ENCODE measurements at regions not wholly inside any gene's neighbourhood (a gene's known extent, or its start where the extent isn't known, plus 50 kb on each side); places are given as distances from the start of the nearest gene placed in this dataset.
A peak's percentile ranks its signal among the peaks of the same experiment; 100 is the strongest.

GRCh38 chr13:95484052-95484451 lies 68.5 kb upstream of the CLDN10 start:
- TF ChIP-seq, protein P1, sequence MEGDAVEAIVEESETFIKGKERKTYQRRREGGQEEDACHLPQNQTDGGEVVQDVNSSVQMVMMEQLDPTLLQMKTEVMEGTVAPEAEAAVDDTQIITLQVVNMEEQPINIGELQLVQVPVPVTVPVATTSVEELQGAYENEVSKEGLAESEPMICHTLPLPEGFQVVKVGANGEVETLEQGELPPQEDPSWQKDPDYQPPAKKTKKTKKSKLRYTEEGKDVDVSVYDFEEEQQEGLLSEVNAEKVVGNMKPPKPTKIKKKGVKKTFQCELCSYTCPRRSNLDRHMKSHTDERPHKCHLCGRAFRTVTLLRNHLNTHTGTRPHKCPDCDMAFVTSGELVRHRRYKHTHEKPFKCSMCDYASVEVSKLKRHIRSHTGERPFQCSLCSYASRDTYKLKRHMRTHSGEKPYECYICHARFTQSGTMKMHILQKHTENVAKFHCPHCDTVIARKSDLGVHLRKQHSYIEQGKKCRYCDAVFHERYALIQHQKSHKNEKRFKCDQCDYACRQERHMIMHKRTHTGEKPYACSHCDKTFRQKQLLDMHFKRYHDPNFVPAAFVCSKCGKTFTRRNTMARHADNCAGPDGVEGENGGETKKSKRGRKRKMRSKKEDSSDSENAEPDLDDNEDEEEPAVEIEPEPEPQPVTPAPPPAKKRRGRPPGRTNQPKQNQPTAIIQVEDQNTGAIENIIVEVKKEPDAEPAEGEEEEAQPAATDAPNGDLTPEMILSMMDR (IDR thresholded peaks at IDR 0.05), result no peak
- Histone ChIP-seq H3K9me3 (no peaks in the 10 kb centered on the region), H3K4me1 (ENCODE audit: control insufficient read depth in 1 of 2, insufficient read depth in 1 of 2, low read depth in 1 of 2, low read length in 1 of 2) (peaks cover 4 to 15% of the 10 kb centered on the region in 2 experiments), H3K27me3 (no peaks in the 10 kb centered on the region), H3K36me3 (no peaks in the 10 kb centered on the region), H3K27ac (no peak overlapping the region), H3K4me3 (ENCODE audit: low read depth in 1 of 2, low read length in 1 of 2) (no peak overlapping the region)

- TF ChIP-seq, protein P1 (IDR thresholded peaks at IDR 0.05), result no peak
- H3K27me3 ChIP-seq, result no peaks in the 10 kb centered on the region
- H3K36me3 ChIP-seq, result no peaks in the 10 kb centered on the region
- H3K9me3 ChIP-seq, result no peaks in the 10 kb centered on the region
- no peak overlapping the region for H3K4me3 ChIP-seq (ENCODE audit: low read depth in 1 of 2, low read length in 1 of 2)
- H3K4me1 ChIP-seq (ENCODE audit: control insufficient read depth in 1 of 2, insufficient read depth in 1 of 2, low read depth in 1 of 2, low read length in 1 of 2), result peaks cover 3 to 6% of the 10 kb centered on the region in 2 experiments
- H3K27ac ChIP-seq, result no peak overlapping the region
These were observed 67.4 kb upstream of the CLDN10 start for GRCh38 chr13:95485045-95485517.

GRCh38 chr13:95485518-95486144 lies 66.9 kb upstream of the CLDN10 start:
- no peaks in the 10 kb centered on the region for H3K9me3 ChIP-seq
- no peaks in the 10 kb centered on the region for H3K27me3 ChIP-seq
- TF ChIP-seq, protein P1 (IDR thresholded peaks at IDR 0.05), result no peak
- H3K36me3 ChIP-seq, result no peaks in the 10 kb centered on the region
- no peak overlapping the region for H3K4me3 ChIP-seq (ENCODE audit: low read depth in 1 of 2, low read length in 1 of 2)
- peaks cover 0 to under 1% of the 10 kb centered on the region in 2 experiments for H3K4me1 ChIP-seq (ENCODE audit: control insufficient read depth in 1 of 2, insufficient read depth in 1 of 2, low read depth in 1 of 2, low read length in 1 of 2)
- no peak overlapping the region for H3K27ac ChIP-seq

DNA sequence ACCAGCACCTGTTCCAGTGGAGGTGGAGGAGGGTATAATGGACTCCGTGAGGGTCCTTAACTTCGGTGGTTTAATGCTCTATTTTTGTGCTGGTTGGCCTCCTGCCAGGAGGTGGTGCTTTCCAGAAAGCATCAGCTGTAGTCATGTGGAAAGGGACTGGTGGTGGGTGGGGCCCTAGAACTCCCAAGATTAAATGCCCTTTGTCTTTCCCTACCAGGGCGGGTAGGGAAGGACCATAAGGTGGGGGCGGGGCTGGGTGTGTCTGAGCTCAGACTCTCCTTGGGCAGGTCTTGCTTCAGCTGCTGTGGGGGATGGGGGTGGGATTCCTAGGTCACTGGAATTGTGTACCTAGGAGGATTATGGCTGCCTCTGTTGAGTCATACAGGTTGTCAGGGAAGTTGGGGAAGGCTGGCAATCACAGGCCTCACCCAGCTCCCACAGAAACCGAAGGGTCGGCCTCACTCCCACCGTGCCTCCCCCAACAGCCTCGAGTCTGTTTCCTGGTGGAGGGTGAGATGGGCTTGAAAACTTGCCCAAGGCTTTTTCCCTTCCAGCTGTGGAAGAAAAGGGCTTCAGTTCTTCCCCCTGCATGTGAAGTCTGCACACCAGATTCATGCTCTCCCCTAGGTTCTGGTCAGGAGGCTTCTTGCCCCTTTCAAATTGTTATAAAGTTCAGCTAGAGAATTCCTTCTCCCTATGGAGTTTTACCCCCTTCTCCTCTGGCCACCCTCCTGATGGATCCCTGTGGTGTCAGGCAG lies 60.3 kb upstream of the CLDN10 start:
- Histone ChIP-seq H3K27me3 (no peaks in the 10 kb centered on the region), H3K4me3 (ENCODE audit: low read depth in 1 of 2, low read length in 1 of 2) (no peak overlapping the region), H3K4me1 (ENCODE audit: control insufficient read depth in 1 of 2, insufficient read depth in 1 of 2, low read depth in 1 of 2, low read length in 1 of 2) (peaks cover under 1 to 1% of the 10 kb centered on the region in 2 experiments), H3K9me3 (no peaks in the 10 kb centered on the region), H3K27ac (no peak overlapping the region), H3K36me3 (no peaks in the 10 kb centered on the region)
- TF ChIP-seq, protein P1 (IDR thresholded peaks at IDR 0.05), result no peak

DNA sequence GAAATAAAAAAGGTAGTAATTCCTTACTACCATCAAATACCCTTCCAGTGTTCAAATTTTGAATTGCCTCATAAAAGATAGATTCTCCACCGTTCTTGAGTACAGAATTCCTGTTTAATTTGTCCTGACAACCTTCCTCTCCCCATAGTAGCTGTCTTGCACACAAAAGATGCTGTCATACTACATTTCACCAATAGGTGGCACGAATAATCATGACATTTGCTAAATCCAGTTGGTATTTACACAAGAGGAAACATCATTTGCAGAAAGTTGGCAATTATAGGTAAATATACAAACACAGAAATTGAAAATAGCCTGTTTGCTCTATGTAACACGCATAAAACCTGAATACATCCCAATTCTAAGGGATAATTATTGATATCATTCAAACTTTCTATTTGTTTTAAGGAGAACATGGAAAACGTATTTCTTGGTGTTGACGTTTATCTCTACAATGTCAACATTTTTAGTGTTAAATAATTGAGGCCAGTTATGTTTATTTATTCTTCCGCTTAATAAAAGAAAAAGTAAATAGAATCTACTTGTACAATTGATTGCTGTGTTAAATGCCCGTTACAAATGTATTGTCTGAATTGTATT lies 58.3 kb upstream of the CLDN10 start:
- H3K27me3 ChIP-seq, result no peaks in the 10 kb centered on the region
- H3K9me3 ChIP-seq, result no peaks in the 10 kb centered on the region
- H3K4me1 ChIP-seq (ENCODE audit: control insufficient read depth in 1 of 2, insufficient read depth in 1 of 2, low read depth in 1 of 2, low read length in 1 of 2), result peaks cover 4 to 12% of the 10 kb centered on the region in 2 experiments
- H3K4me3 ChIP-seq (ENCODE audit: low read depth in 1 of 2, low read length in 1 of 2), result no peak overlapping the region
- H3K36me3 ChIP-seq, result no peaks in the 10 kb centered on the region
- TF ChIP-seq, protein P1 (IDR thresholded peaks at IDR 0.05), result peak; percentile 43
- H3K27ac ChIP-seq, result no peak overlapping the region
